ENCODE measurements at regions not wholly inside any gene's neighbourhood (a gene's known extent, or its start where the extent isn't known, plus 50 kb on each side); places are given as distances from the start of the nearest gene placed in this dataset.
A peak's percentile ranks its signal among the peaks of the same experiment; 100 is the strongest.

- no peak for DNase-seq (ENCODE audit: low spot score)
- TF ChIP-seq CTCF (IDR thresholded peaks at IDR 0.05), result no peak
- H3K27ac ChIP-seq, result peak overlapping the region; percentile 17 to 37
Measured at GRCh38 chr6:56798163-56798562, 155.5 kb upstream of the DST start.

GRCh38 chr6:56796196-56796532, 153.5 kb upstream of the DST start:
- no peak overlapping the region for H3K4me3 ChIP-seq
- no peak overlapping the region for H3K27ac ChIP-seq
- DNase-seq (ENCODE audit: low spot score), result no peak
- TF ChIP-seq CTCF (IDR thresholded peaks at IDR 0.05), result no peak

More at GRCh38 chr6:56798163-56798562, 155.5 kb upstream of the DST start:
- no peak overlapping the region for H3K4me3 ChIP-seq

- H3K27ac ChIP-seq, result no peak overlapping the region
- no peak for DNase-seq (ENCODE audit: low spot score)
- TF ChIP-seq CTCF (IDR thresholded peaks at IDR 0.05), result no peak
- no peak overlapping the region for H3K4me3 ChIP-seq
Measured at GRCh38 chr6:56795466-56796195, 152.9 kb upstream of the DST start.

DNA sequence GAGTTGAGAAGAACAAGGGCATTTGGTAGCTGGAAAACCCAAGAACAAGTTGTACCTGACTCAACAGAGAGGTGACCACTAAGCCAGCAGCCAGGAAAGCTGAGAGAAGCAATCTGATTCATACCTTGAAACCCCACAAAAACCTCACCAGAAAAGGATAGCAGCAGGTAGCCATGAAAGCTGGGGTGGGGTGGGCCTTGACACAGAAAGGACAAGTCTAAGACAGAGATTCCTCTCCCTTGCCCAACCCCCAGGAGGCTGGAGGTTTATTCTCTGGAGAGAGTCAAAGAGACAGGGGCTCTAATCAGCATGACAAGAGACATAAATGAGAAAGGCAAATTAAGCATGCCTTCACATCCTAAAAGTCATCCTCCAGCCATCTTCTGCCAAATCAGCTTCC, 151.7 kb upstream of the DST start:
- DNase-seq (ENCODE audit: low spot score), result no peak
- TF ChIP-seq CTCF (IDR thresholded peaks at IDR 0.05), result no peak
- no peak overlapping the region for H3K27ac ChIP-seq
- no peak overlapping the region for H3K4me3 ChIP-seq

DNA sequence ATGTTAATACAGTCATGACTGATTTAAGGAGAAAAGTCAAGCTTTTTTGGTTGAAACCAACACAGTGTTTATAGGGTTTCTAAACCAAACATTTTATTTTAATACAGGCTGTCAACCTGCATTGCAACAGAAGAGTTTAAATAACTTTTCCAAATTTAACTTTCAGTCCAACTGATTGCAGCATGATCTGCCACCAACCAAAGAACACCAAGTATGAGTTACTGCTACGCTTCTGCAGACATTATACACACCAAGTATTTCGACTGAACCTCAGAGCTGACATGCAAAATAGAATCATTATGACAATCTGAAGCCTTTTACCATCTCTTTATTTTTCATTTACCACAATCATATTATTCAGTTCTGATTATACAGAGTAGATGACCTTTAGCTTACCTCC, 151.2 kb upstream of the DST start:
- no peak for DNase-seq (ENCODE audit: low spot score)
- Histone ChIP-seq H3K27ac (no peak overlapping the region), H3K4me3 (no peak overlapping the region)
- TF ChIP-seq CTCF (IDR thresholded peaks at IDR 0.05), result no peak

- Histone ChIP-seq H3K27ac (no peak overlapping the region), H3K4me3 (no peak overlapping the region)
- no peak for DNase-seq (ENCODE audit: low spot score)
- no peak for TF ChIP-seq CTCF (IDR thresholded peaks at IDR 0.05)
Measured at GRCh38 chr6:56790414-56790813, 147.7 kb upstream of the DST start.

- H3K27ac ChIP-seq, result no peak overlapping the region
- TF ChIP-seq CTCF (IDR thresholded peaks at IDR 0.05), result no peak
- no peak overlapping the region for H3K4me3 ChIP-seq
- DNase-seq (ENCODE audit: low spot score), result no peak
Measured at GRCh38 chr6:56789879-56790278, 147.2 kb upstream of the DST start.

Measured in coronary artery (tissue), 2 donors.